ENCODE measurements at regions not wholly inside any gene's neighbourhood (a gene's known extent, or its start where the extent isn't known, plus 50 kb on each side); places are given as distances from the start of the nearest gene placed in this dataset.
"Not testable (repeated sequence)": the region's sequence is repeated elsewhere in the genome, so short reads cannot be mapped to it uniquely, and the experiment has no call there.

- not testable (repeated sequence) for TF ChIP-seq POLR2AphosphoS5, POLR2A (IDR thresholded peaks at IDR 0.05; ENCODE audit: low read depth, low read length)
Observed at GRCh38 chr15:32342268-32342667, 60.8 kb downstream of the GOLGA8K start.
